Fibroblast of lung (primary cell): ENCODE measurements at regions not wholly inside any gene's neighbourhood (a gene's known extent, or its start where the extent isn't known, plus 50 kb on each side); places are given as distances from the start of the nearest gene placed in this dataset.

ENCODE experiments used
- CTCF ChIP-seq, 2 donors: IDR thresholded peaks in 1 of 2; conservative IDR thresholded peaks in 1 of 2; 1 replicate in 1 of 2; 2 replicates in 1 of 2; pipeline ENCODE4 v1.5.1; 2011 to 2012; ENCODE audit warnings: low read length in 2 of 2, control low read depth in 1 of 2, inconsistent platforms in 1 of 2, low read depth in 1 of 2, mild to moderate bottlenecking in 1 of 2
- EZH2 ChIP-seq: IDR thresholded peaks from 2 replicates; pipeline ENCODE4 v1.5.1; 2012; ENCODE audit warnings: low read length, control low read depth, mild to moderate bottlenecking; ENCODE audit errors: missing control alignments

- TF ChIP-seq CTCF (conservative IDR thresholded peaks at IDR 0.05 in 1 of 2, IDR thresholded peaks at IDR 0.05 in 1 of 2; ENCODE audit: low read depth in 1 of 2, low read length in 2 of 2), result no peak
- no peak for TF ChIP-seq EZH2
Observed at GRCh38 chr7:41167836-41168235, 535.1 kb downstream of the INHBA start.
